SK-N-SH (cell line): ENCODE measurements at regions not wholly inside any gene's neighbourhood (a gene's known extent, or its start where the extent isn't known, plus 50 kb on each side); places are given as distances from the start of the nearest gene placed in this dataset.

Experiments used
- CTCF ChIA-PET: fragments of 300-600, 350-600 bp; formaldehyde crosslinking; extraction: SDS; loops from one replicate; lab custom pipeline; 2021; lab: Yijun Ruan, JAX
- POLR2A ChIA-PET: fragments of 350-600 bp; sonication (Branson Sonifier 250); formaldehyde crosslinking; extraction: SDS; loops from one replicate; lab custom pipeline; 2020; ENCODE audit warnings: antibody characterized with exemption, inconsistent platforms; lab: Yijun Ruan, JAX
- DNase-seq: peaks from one replicate; pipeline ENCODE4 v3.0.0; 2012
- H2AFZ ChIP-seq: fragments of 200-600 bp; sonication (generic); 2 replicates; pipeline ENCODE4 v1.8.1; 2016; ENCODE audit warnings: antibody characterized with exemption, mild to moderate bottlenecking, low read depth
- H3F3A ChIP-seq: fragments of 200-600 bp; sonication (generic); replicated peaks from 2 replicates; pipeline ENCODE3; 2016; ENCODE audit warnings: antibody characterized with exemption, mild to moderate bottlenecking; ENCODE audit not compliant: insufficient read depth
- H3K27ac ChIP-seq, 2 experiments: fragments of 200-500 bp in 1 of 2; fragments of 200-600 bp in 1 of 2; sonication (Bioruptor generic) in 1 of 2; sonication (generic), shearing (Covaris generic) in 1 of 2; 2 replicates each; pipeline versions ENCODE4 v1.5.1 to v1.6.1; 2014 to 2016; ENCODE audit warnings: low read depth in 2 of 2, inconsistent platforms in 1 of 2, low read length in 1 of 2, mild to moderate bottlenecking in 1 of 2, mixed read lengths in 1 of 2
- H3K27me3 ChIP-seq: fragments of 200-600 bp; sonication (generic), shearing (Covaris generic); 2 replicates; pipeline ENCODE4 v1.6.1; 2016; ENCODE audit warnings: mixed run types; ENCODE audit not compliant: insufficient read depth
- H3K36me3 ChIP-seq, 2 experiments: fragments of 200-500 bp in 1 of 2; fragments of 200-600 bp in 1 of 2; sonication (Bioruptor generic) in 1 of 2; sonication (generic) in 1 of 2; replicated peaks in 1 of 2; 2 replicates each; pipeline versions ENCODE3 to v1.5.1; 2014 to 2016; ENCODE audit warnings: low read length in 1 of 2, mild to moderate bottlenecking in 1 of 2; ENCODE audit not compliant: insufficient read depth in 2 of 2, control insufficient read depth in 1 of 2
- H3K4me1 ChIP-seq, 2 experiments: fragments of 200-500 bp in 1 of 2; fragments of 200-600 bp in 1 of 2; sonication (Bioruptor generic) in 1 of 2; sonication (generic), shearing (Covaris generic) in 1 of 2; 2 replicates each; pipeline versions ENCODE4 v1.5.1 to v1.6.1; 2014 to 2016; ENCODE audit warnings: low read depth in 1 of 2, low read length in 1 of 2, mixed run types in 1 of 2; ENCODE audit not compliant: insufficient read depth in 2 of 2, control insufficient read depth in 1 of 2
- H3K4me2 ChIP-seq: fragments of 200-600 bp; sonication (generic), shearing (Covaris generic); 2 replicates; pipeline ENCODE4 v1.6.1; 2017; ENCODE audit warnings: mixed run types
- H3K4me3 ChIP-seq, 2 experiments: fragments of 200-500 bp in 1 of 2; fragments of 200-600 bp in 1 of 2; sonication (Bioruptor generic) in 1 of 2; sonication (generic), shearing (Covaris generic) in 1 of 2; 2 replicates each; pipeline versions ENCODE4 v1.5.1 to v1.8.1; 2014 to 2016; ENCODE audit warnings: low read depth in 2 of 2, inconsistent platforms in 1 of 2, low read length in 1 of 2, mild to moderate bottlenecking in 1 of 2, mixed read lengths in 1 of 2, moderate library complexity in 1 of 2
- H3K79me2 ChIP-seq: fragments of 200-600 bp; sonication (generic); 2 replicates; pipeline ENCODE4 v1.8.1; 2017; ENCODE audit warnings: mild to moderate bottlenecking; ENCODE audit not compliant: insufficient read depth
- H3K9ac ChIP-seq: fragments of 200-600 bp; sonication (generic); 2 replicates; pipeline ENCODE4 v1.6.1; 2017; ENCODE audit warnings: mixed run types
- H3K9me2 ChIP-seq: fragments of 200-600 bp; sonication (generic); 2 replicates; pipeline ENCODE4 v1.6.1; 2017; ENCODE audit warnings: mixed run types
- H3K9me3 ChIP-seq: fragments of 200-600 bp; sonication (generic); 2 replicates; pipeline ENCODE4 v1.6.1; 2017; ENCODE audit warnings: mixed run types, mild to moderate bottlenecking, moderate library complexity
- H4K20me1 ChIP-seq: fragments of 200-600 bp; sonication (generic); 2 replicates; pipeline ENCODE4 v1.6.1; 2017; ENCODE audit warnings: mild to moderate bottlenecking, mixed run types; ENCODE audit not compliant: insufficient read depth
- CHD2 ChIP-seq: fragments of 150-350 bp; IDR thresholded peaks from 2 replicates; pipeline ENCODE4 v1.6.1; 2018; ENCODE audit warnings: low read length; ENCODE audit not compliant: partially characterized antibody
- FOSL2 ChIP-seq: IDR thresholded peaks from 2 replicates; pipeline ENCODE4 v1.4.0; 2012; ENCODE audit warnings: low read depth, mild to moderate bottlenecking, moderate library complexity, borderline replicate concordance
- FOXJ3 ChIP-seq: sonication (generic); formaldehyde crosslinking; IDR thresholded peaks from 2 replicates; pipeline ENCODE4 v1.5.1; 2020; ENCODE audit warnings: mild to moderate bottlenecking, missing genetic modification reagents
- GATA2 ChIP-seq: sonication (generic); formaldehyde crosslinking; IDR thresholded peaks from 2 replicates; pipeline ENCODE4 v1.5.0; 2020; ENCODE audit warnings: mild to moderate bottlenecking, missing genetic modification reagents
- POLR2AphosphoS5 ChIP-seq: IDR thresholded peaks from 2 replicates; pipeline ENCODE4 v1.6.1; 2012; ENCODE audit warnings: low read depth, low read length
- REST ChIP-seq: IDR thresholded peaks from 2 replicates; pipeline ENCODE4 v1.6.1; 2012; ENCODE audit warnings: mild to moderate bottlenecking, low read depth, low read length, moderate library complexity
- RFX5 ChIP-seq: IDR thresholded peaks from 2 replicates; pipeline ENCODE4 v1.6.1; 2012; ENCODE audit warnings: mild to moderate bottlenecking, improper control_type of control experiment, low read length
- RXRA ChIP-seq: IDR thresholded peaks from 2 replicates; pipeline ENCODE4 v1.4.0; 2012; ENCODE audit warnings: low read depth, mild to moderate bottlenecking, borderline replicate concordance
- SMC3 ChIP-seq: IDR thresholded peaks from 2 replicates; pipeline ENCODE4 v1.6.1; 2012; ENCODE audit warnings: low read depth, low read length, improper control_type of control experiment
- TCF12 ChIP-seq: IDR thresholded peaks from 2 replicates; pipeline ENCODE4 v1.4.0; 2012
- USF2 ChIP-seq: fragments of 150-350 bp; IDR thresholded peaks from 2 replicates; pipeline ENCODE4 v1.6.1; 2017; ENCODE audit warnings: antibody characterized with exemption, low read length, low read depth, borderline replicate concordance
- WGBS: methylation state at CpG from one replicate; pipeline ENCODE4 v1.1.6; 2017; ENCODE audit warnings: low lambda C conversion rate; 5-methylcytosine and 5-hydroxymethylcytosine counted together

- TF ChIP-seq SMC3, result no peak
- TF ChIP-seq RFX5, result no peak
- TF ChIP-seq CHD2, result no peak
- no peak for TF ChIP-seq POLR2AphosphoS5
These were observed 152.6 kb downstream of the ETS2 start (continued) for GRCh38 chr21:38958323-38958705.

- Histone ChIP-seq H3K36me3 (no peaks in the 10 kb centered on the region), H3F3A (no peaks in the 10 kb centered on the region), H3K27ac (no peak overlapping the region; a peak in 1 of 4 replicates), H3K4me3 (no peak overlapping the region), H3K9me2 (no peaks in the 10 kb centered on the region), H3K4me2 (no peak overlapping the region), H2AFZ (no peak overlapping the region), H3K4me1 (peaks cover 0 to 28% of the 10 kb centered on the region in 2 experiments; a peak in 1 of 4 replicates), H3K79me2 (no peaks in the 10 kb centered on the region), H3K27me3 (no peaks in the 10 kb centered on the region), H3K9ac (no peak overlapping the region), H3K9me3 (no peaks in the 10 kb centered on the region), H4K20me1 (no peaks in the 10 kb centered on the region)
- 70% methylated on average over 6 of the region's 6 CpGs for WGBS
- TF ChIP-seq FOSL2 (no peak), RXRA (no peak), GATA2 (CRISPR knock-in tag) (no peak), REST (no peak), USF2 (no peak), FOXJ3 (CRISPR knock-in tag) (no peak), TCF12 (no peak), CHD2 (no peak)
- DNase-seq, result no peak
- CTCF ChIA-PET, result interaction anchor here (1.3 kb wide), 1 partner anchor 35 kb away, joined by 3 read pairs; no protein-coding TSS in a partner anchor
- POLR2A ChIA-PET, result interaction anchor here (0.8 kb wide), 1 partner anchor 151 kb away, joined by 3 read pairs; no protein-coding TSS in a partner anchor
These were observed 152.0 kb downstream of the ETS2 start for GRCh38 chr21:38957575-38958322.
